DND-41 (cell line): ENCODE measurements at regions not wholly inside any gene's neighbourhood (a gene's known extent, or its start where the extent isn't known, plus 50 kb on each side); places are given as distances from the start of the nearest gene placed in this dataset.

ENCODE experiments used
- ATAC-seq: fragments of 200-7000 bp; cut with Tn5 transposase; 3 replicates; pipeline ENCODE4 v1.9.1; 2021; ENCODE audit warnings: low read depth; ENCODE audit not compliant: insufficient read depth
- DNase-seq: peaks from one replicate; pipeline ENCODE4 v3.0.0-alpha.2; 2020
- H2AFZ ChIP-seq: 2 replicates; pipeline ENCODE4 v1.6.0; 2012; ENCODE audit warnings: low read depth, low read length
- H3K27ac ChIP-seq: 2 replicates; pipeline ENCODE4 v1.5.1; 2012; ENCODE audit warnings: low read length, inconsistent platforms
- H3K27me3 ChIP-seq: fragments of 200-600 bp; sonication (generic); 2 replicates; pipeline ENCODE4 v1.6.0; 2012; ENCODE audit warnings: low read length, mild to moderate bottlenecking, inconsistent platforms; ENCODE audit not compliant: insufficient read depth, poor library complexity
- H3K36me3 ChIP-seq: 2 replicates; pipeline ENCODE4 v1.5.1; 2012; ENCODE audit warnings: low read length, inconsistent platforms; ENCODE audit not compliant: insufficient read depth
- H3K4me1 ChIP-seq: 2 replicates; pipeline ENCODE4 v1.5.1; 2012; ENCODE audit warnings: mild to moderate bottlenecking, low read length; ENCODE audit not compliant: insufficient read depth
- H3K4me2 ChIP-seq: 2 replicates; pipeline ENCODE4 v1.6.0; 2012; ENCODE audit warnings: mild to moderate bottlenecking, moderate library complexity, low read length, inconsistent platforms; ENCODE audit not compliant: insufficient read depth
- H3K4me3 ChIP-seq, 2 experiments: fragments of 200-600 bp in 1 of 2; shearing (Covaris generic) in 1 of 2; 2 replicates each; pipeline ENCODE4 v1.5.1; 2012 to 2016; ENCODE audit warnings: inconsistent platforms in 2 of 2, low read length in 2 of 2, mild to moderate bottlenecking in 2 of 2, low read depth in 1 of 2, moderate library complexity in 1 of 2
- H3K79me2 ChIP-seq: 2 replicates; pipeline ENCODE4 v1.6.0; 2012; ENCODE audit warnings: low read length, inconsistent platforms; ENCODE audit not compliant: insufficient read depth
- H3K9ac ChIP-seq: 2 replicates; pipeline ENCODE4 v1.6.0; 2012; ENCODE audit warnings: low read depth, mild to moderate bottlenecking, inconsistent platforms, low read length, moderate library complexity
- H3K9me3 ChIP-seq: 2 replicates; pipeline ENCODE4 v1.5.1; 2012; ENCODE audit warnings: low read length, moderate library complexity, mild to moderate bottlenecking, inconsistent platforms; ENCODE audit not compliant: insufficient read depth, severe bottlenecking
- H4K20me1 ChIP-seq: 2 replicates; pipeline ENCODE4 v1.6.0; 2012; ENCODE audit warnings: low read length; ENCODE audit not compliant: insufficient read depth
- EZH2 ChIP-seq: IDR thresholded peaks from 3 replicates; pipeline ENCODE4 v1.6.1; 2012; ENCODE audit warnings: borderline replicate concordance, low read depth, mild to moderate bottlenecking, moderate library complexity, low read length, inconsistent platforms; ENCODE audit not compliant: severe bottlenecking
- TF ChIP-seq, protein P1 (sequence below): IDR thresholded peaks from 2 replicates; pipeline ENCODE4 v1.5.1; 2012; ENCODE audit warnings: borderline replicate concordance, low read length, moderate library complexity, mild to moderate bottlenecking; ENCODE audit not compliant: poor library complexity, severe bottlenecking; ENCODE audit errors: extremely low read depth

DNA sequence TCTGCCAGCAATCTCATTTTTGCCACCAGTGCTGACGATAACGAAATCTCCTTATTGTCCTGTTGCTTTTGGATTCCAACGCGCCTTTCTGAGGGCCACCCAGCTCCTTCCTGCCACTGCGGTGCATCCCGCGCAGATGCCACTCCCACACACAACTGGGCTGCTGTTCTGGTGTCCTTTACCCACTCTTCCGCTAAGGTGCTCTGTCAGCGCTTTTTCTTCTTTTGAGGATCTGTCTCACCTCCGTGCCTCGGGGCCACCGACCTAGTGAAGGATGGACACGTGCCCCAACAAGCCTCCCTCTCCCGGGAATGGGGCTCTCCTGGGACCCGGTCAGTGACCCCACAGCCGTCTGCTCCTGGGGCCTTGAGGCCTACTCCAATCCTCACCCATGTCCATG lies 314.3 kb upstream of the COBL start:
- TF ChIP-seq, protein P1, sequence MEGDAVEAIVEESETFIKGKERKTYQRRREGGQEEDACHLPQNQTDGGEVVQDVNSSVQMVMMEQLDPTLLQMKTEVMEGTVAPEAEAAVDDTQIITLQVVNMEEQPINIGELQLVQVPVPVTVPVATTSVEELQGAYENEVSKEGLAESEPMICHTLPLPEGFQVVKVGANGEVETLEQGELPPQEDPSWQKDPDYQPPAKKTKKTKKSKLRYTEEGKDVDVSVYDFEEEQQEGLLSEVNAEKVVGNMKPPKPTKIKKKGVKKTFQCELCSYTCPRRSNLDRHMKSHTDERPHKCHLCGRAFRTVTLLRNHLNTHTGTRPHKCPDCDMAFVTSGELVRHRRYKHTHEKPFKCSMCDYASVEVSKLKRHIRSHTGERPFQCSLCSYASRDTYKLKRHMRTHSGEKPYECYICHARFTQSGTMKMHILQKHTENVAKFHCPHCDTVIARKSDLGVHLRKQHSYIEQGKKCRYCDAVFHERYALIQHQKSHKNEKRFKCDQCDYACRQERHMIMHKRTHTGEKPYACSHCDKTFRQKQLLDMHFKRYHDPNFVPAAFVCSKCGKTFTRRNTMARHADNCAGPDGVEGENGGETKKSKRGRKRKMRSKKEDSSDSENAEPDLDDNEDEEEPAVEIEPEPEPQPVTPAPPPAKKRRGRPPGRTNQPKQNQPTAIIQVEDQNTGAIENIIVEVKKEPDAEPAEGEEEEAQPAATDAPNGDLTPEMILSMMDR, result no peak
- TF ChIP-seq EZH2, result no peak
- no peak for DNase-seq

DNA sequence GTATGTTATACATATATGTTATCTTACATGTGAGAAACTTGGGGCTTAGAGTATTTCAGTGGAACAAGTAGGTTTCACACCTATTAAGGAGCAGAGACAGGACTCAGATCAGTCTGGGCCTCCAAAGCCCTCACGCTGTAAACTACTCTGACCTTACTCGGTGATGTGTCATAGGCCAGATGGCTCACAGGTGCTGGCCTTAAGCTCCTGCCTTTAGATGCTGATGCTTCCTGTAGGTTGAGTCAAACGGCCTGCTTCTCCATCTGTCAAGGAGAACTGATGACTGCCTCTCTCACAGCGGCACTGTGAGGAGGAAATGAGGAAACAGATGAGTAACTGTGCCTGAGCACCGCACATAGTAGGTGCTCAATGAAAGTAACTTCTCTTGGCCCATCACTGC lies 312.6 kb upstream of the COBL start:
- H3K4me2 ChIP-seq, result no peak overlapping the region
- H3K9ac ChIP-seq, result no peak overlapping the region
- H3K4me1 ChIP-seq, result no peaks in the 10 kb centered on the region
- H3K9me3 ChIP-seq, result no peaks in the 10 kb centered on the region
- DNase-seq, result no peak
- H3K79me2 ChIP-seq, result no peaks in the 10 kb centered on the region
- no peak overlapping the region for H3K27ac ChIP-seq
- H2AFZ ChIP-seq, result no peak overlapping the region
- no peak overlapping the region for H3K4me3 ChIP-seq
- ATAC-seq, result no peak
- H3K27me3 ChIP-seq, result no peaks in the 10 kb centered on the region
- no peaks in the 10 kb centered on the region for H3K36me3 ChIP-seq
- TF ChIP-seq EZH2, result no peak
- TF ChIP-seq, protein P1, result no peak
- H4K20me1 ChIP-seq, result no peaks in the 10 kb centered on the region

More for the DNA sequence above, 314.3 kb upstream of the COBL start:
- H4K20me1 ChIP-seq, result no peaks in the 10 kb centered on the region
- H3K9me3 ChIP-seq, result no peaks in the 10 kb centered on the region
- no peak for ATAC-seq
- H3K4me1 ChIP-seq, result no peaks in the 10 kb centered on the region
- no peak overlapping the region for H2AFZ ChIP-seq
- H3K27me3 ChIP-seq, result no peaks in the 10 kb centered on the region
- no peak overlapping the region for H3K4me2 ChIP-seq
- H3K27ac ChIP-seq, result no peak overlapping the region
- no peaks in the 10 kb centered on the region for H3K79me2 ChIP-seq
- no peak overlapping the region for H3K9ac ChIP-seq
- no peaks in the 10 kb centered on the region for H3K36me3 ChIP-seq
- no peak overlapping the region for H3K4me3 ChIP-seq

DNA sequence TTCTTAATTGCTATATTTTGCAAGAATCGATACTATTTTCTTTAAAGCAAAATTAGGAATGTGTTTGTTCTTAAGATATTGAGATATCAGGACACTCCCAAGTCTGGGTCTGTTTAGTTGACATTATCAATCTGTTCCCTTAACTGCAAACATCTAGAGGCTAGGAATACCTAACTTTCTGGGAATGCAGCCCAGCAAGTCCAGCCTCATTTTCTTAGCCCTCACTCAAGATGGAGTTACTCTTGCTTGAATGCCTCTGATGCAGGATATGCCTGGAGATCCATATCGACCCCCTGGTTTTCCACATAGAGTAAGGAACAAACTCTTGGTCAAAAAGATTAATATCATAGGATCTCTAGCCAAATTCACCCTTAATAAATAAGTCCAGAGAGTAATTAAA lies 305.3 kb upstream of the COBL start:
- Histone ChIP-seq H3K4me1 (no peaks in the 10 kb centered on the region), H3K4me2 (no peak overlapping the region), H3K79me2 (no peaks in the 10 kb centered on the region), H3K9me3 (no peaks in the 10 kb centered on the region), H3K27ac (no peak overlapping the region), H3K4me3 (no peak overlapping the region), H3K27me3 (no peaks in the 10 kb centered on the region), H3K36me3 (no peaks in the 10 kb centered on the region), H3K9ac (no peak overlapping the region), H4K20me1 (no peaks in the 10 kb centered on the region), H2AFZ (no peak overlapping the region)
- no peak for TF ChIP-seq EZH2
- TF ChIP-seq, protein P1, result no peak
- ATAC-seq (no peak), DNase-seq (no peak)

DNA sequence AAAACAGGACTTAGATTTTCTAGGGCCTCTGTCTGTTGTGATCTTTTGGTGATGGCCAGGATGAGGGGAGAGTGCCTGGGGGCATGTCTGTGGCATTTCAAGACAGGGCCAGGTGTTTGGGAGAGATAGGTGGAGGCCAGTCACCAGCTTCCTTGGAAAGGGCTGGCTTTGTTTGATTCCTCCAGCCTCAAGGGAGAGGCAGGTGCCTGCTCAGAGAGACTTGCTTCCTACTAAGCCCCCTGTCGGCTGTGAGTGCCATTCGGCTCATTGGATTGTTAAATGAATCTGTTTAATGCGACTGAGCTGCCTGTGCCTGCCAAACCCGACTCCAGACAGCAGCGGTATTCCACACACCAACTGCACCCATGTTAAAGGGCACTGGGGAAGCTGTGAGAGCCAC lies 304.1 kb upstream of the COBL start:
- DNase-seq, result no peak
- no peaks in the 10 kb centered on the region for H4K20me1 ChIP-seq
- no peak for ATAC-seq

More for the DNA sequence above, 304.1 kb upstream of the COBL start:
- TF ChIP-seq EZH2, result no peak
- TF ChIP-seq, protein P1, result no peak
- no peak overlapping the region for H3K4me3 ChIP-seq
- H3K4me1 ChIP-seq, result no peaks in the 10 kb centered on the region
- no peaks in the 10 kb centered on the region for H3K79me2 ChIP-seq
- no peak overlapping the region for H3K9ac ChIP-seq
- no peak overlapping the region for H3K27ac ChIP-seq
- H3K4me2 ChIP-seq, result no peak overlapping the region
- no peaks in the 10 kb centered on the region for H3K9me3 ChIP-seq
- no peaks in the 10 kb centered on the region for H3K27me3 ChIP-seq
- no peak overlapping the region for H2AFZ ChIP-seq
- no peaks in the 10 kb centered on the region for H3K36me3 ChIP-seq
